ENCODE measurements at regions not wholly inside any gene's neighbourhood (a gene's known extent, or its start where the extent isn't known, plus 50 kb on each side); places are given as distances from the start of the nearest gene placed in this dataset.

DNA sequence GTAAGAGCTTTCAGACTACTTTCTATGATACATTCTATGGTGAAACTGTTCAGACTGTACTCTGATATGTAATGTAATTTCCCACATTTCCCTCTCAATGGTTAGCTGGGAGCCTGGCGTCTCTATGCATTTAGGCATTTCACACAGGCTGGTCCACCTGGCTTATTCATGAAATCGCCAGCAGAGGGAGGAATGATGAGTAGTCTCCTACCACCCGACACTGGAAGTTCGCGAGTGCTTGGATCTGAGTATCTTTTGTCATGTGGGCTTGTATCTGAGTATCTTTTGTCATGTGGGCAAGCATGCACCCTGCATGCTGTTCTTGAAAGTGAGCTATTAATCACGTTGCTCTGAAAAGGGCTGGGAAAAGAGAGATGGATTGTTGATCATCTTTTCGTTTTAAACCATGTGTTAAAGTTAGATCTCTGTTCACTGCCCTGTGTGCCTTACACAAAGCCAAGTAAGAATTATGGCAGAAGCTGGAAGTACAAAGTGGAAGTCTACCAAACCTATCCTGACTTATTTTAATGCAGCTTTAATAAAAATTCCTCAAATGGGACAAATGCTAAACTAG, 235.0 kb downstream of the ATP23 start:
- no peak for TF ChIP-seq TAF1 (IDR thresholded peaks at IDR 0.05; ENCODE audit: low read depth, low read length)
- TF ChIP-seq POLR2AphosphoS5 (IDR thresholded peaks at IDR 0.05; ENCODE audit: low read depth, low read length), result no peak
- TF ChIP-seq POLR2A (IDR thresholded peaks at IDR 0.05; ENCODE audit: low read depth, low read length), result no peak
- no peak for TF ChIP-seq PAX5 (IDR thresholded peaks at IDR 0.05; ENCODE audit: insufficient read depth, low read length, severe bottlenecking)
- no peak for TF ChIP-seq SPI1 (IDR thresholded peaks at IDR 0.05; ENCODE audit: low read depth, low read length)
- no peak for TF ChIP-seq POU2F2 (IDR thresholded peaks at IDR 0.05; ENCODE audit: low read depth, low read length)
